Transverse colon (tissue), 4 donors: ENCODE measurements at regions not wholly inside any gene's neighbourhood (a gene's known extent, or its start where the extent isn't known, plus 50 kb on each side); places are given as distances from the start of the nearest gene placed in this dataset.

Experiments used
- DNase-seq: peaks from one replicate; pipeline ENCODE4 v3.0.0-alpha.2; 2019
- H3K27ac ChIP-seq, 4 donors: fragments of 200-600 bp; sonication (generic); 2 replicates each; pipeline ENCODE4 v1.5.1; 2016 to 2018; ENCODE audit warnings: inconsistent platforms in 4 of 4
- H3K27me3 ChIP-seq: fragments of 200-600 bp; sonication (generic); 2 replicates; pipeline ENCODE4 v1.5.1; 2017; ENCODE audit warnings: inconsistent platforms
- H3K36me3 ChIP-seq, 4 donors: fragments of 200-600 bp; sonication (generic); 2 replicates each; pipeline ENCODE4 v1.5.1; 2017 to 2019; ENCODE audit warnings: inconsistent platforms in 4 of 4
- H3K4me1 ChIP-seq, 4 donors: fragments of 200-600 bp; sonication (generic); 2 replicates each; pipeline ENCODE4 v1.5.1; 2017 to 2020; ENCODE audit warnings: inconsistent platforms in 4 of 4
- H3K4me3 ChIP-seq, 4 donors: fragments of 200-600 bp; sonication (generic); 1 replicate in 1 of 4; 2 replicates in 3 of 4; pipeline versions ENCODE4 v1.5.1 to v1.6.1; 2017 to 2019; ENCODE audit warnings: inconsistent platforms in 4 of 4
- H3K9me3 ChIP-seq, 2 donors: fragments of 200-600 bp; sonication (generic); 2 replicates each; pipeline ENCODE4 v1.5.1; 2017 to 2019; ENCODE audit warnings: inconsistent platforms in 2 of 2
- EP300 ChIP-seq: sonication (generic); formaldehyde crosslinking; IDR thresholded peaks from one replicate; pipeline ENCODE4 v1.6.1; 2017; ENCODE audit warnings: antibody characterized with exemption, low read depth
- POLR2A ChIP-seq: fragments of 450-650 bp; IDR thresholded peaks from one replicate; pipeline ENCODE4 v1.6.1; 2016; ENCODE audit warnings: antibody characterized with exemption, mild to moderate bottlenecking, moderate library complexity
- POLR2AphosphoS5 ChIP-seq, 3 donors: sonication (generic); formaldehyde crosslinking; IDR thresholded peaks; one replicate each; pipeline ENCODE4 v1.6.1; 2016; ENCODE audit warnings: antibody characterized with exemption in 3 of 3
- WGBS, 2 donors: methylation state at CpG; one replicate each; pipeline ENCODE4 v1.1.5; 2018; ENCODE audit warnings: low coverage in 1 of 2; 5-methylcytosine and 5-hydroxymethylcytosine counted together
- in situ Hi-C, 4 donors: fragments of 200-750 bp; cut with MboI; loops; one replicate each; pipeline versions ENCODE4 v1.15.0 to v1.15.1; 2017; ENCODE audit warnings: low sequenced_read_pairs in 3 of 4, low pct_ligation_motif_present in 1 of 4, low pct_unique_long_range_greater_than_20kb in 1 of 4
- intact Hi-C: fragments of 100-400 bp; cut with DNase I; formaldehyde crosslinking; loops from one replicate; pipeline ENCODE4 v1.15.1; 2023; ENCODE audit warnings: low total_unique reads
- TF ChIP-seq, protein P1 (sequence below), 5 experiments: fragments of 200-600 bp in 3 of 5; fragments of 450-650 bp in 2 of 5; sonication (generic) in 3 of 5; IDR thresholded peaks; 1 replicate in 2 of 5; 2 replicates in 3 of 5; pipeline ENCODE4 v1.5.1; 2016 to 2017; ENCODE audit warnings: antibody characterized with exemption in 5 of 5, inconsistent platforms in 3 of 5, mild to moderate bottlenecking in 2 of 5, moderate library complexity in 1 of 5

- H3K4me3 ChIP-seq, result no peak overlapping the region
- TF ChIP-seq POLR2AphosphoS5 (IDR thresholded peaks at IDR 0.05), result no peak
- TF ChIP-seq, protein P1, sequence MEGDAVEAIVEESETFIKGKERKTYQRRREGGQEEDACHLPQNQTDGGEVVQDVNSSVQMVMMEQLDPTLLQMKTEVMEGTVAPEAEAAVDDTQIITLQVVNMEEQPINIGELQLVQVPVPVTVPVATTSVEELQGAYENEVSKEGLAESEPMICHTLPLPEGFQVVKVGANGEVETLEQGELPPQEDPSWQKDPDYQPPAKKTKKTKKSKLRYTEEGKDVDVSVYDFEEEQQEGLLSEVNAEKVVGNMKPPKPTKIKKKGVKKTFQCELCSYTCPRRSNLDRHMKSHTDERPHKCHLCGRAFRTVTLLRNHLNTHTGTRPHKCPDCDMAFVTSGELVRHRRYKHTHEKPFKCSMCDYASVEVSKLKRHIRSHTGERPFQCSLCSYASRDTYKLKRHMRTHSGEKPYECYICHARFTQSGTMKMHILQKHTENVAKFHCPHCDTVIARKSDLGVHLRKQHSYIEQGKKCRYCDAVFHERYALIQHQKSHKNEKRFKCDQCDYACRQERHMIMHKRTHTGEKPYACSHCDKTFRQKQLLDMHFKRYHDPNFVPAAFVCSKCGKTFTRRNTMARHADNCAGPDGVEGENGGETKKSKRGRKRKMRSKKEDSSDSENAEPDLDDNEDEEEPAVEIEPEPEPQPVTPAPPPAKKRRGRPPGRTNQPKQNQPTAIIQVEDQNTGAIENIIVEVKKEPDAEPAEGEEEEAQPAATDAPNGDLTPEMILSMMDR (IDR thresholded peaks at IDR 0.05), result no peak
- TF ChIP-seq EP300, result no peak
- TF ChIP-seq POLR2A, result no peak
- intact Hi-C loops, result no loop called here
- 47 to 62% methylated on average over 2 to 3 of the region's 3 CpGs for WGBS, 2 donors
- H3K27ac ChIP-seq, result no peak overlapping the region
- no peaks in the 10 kb centered on the region for H3K9me3 ChIP-seq
- H3K36me3 ChIP-seq, result no peaks in the 10 kb centered on the region
- in situ Hi-C loops, result no loop called here
- no peak for DNase-seq
- no peaks in the 10 kb centered on the region for H3K4me1 ChIP-seq
- no peaks in the 10 kb centered on the region for H3K27me3 ChIP-seq
Observed at GRCh38 chr3:154549391-154549790, 119.4 kb upstream of the GPR149 start.

GRCh38 chr3:154548341-154548740 is 118.4 kb upstream of the GPR149 start:
- in situ Hi-C loops, result no loop called here
- no peaks in the 10 kb centered on the region for H3K27me3 ChIP-seq
- intact Hi-C loops, result no loop called here
- DNase-seq, result no peak
- H3K36me3 ChIP-seq, result no peaks in the 10 kb centered on the region
- no peaks in the 10 kb centered on the region for H3K4me1 ChIP-seq
- H3K27ac ChIP-seq, result no peak overlapping the region
- H3K9me3 ChIP-seq, result no peaks in the 10 kb centered on the region
- 40 to 52% methylated on average over 1 of the region's 1 CpG for WGBS, 2 donors
- TF ChIP-seq POLR2A (no peak), POLR2AphosphoS5 (IDR thresholded peaks at IDR 0.05) (no peak), EP300 (no peak)
- TF ChIP-seq, protein P1 (IDR thresholded peaks at IDR 0.05), result no peak
- H3K4me3 ChIP-seq, result no peak overlapping the region

GRCh38 chr3:154542837-154543236 is 112.8 kb upstream of the GPR149 start:
- H3K27me3 ChIP-seq, result no peaks in the 10 kb centered on the region
- no peak overlapping the region for H3K4me3 ChIP-seq
- DNase-seq, result no peak
- WGBS, 2 donors, result 44 to 60% methylated on average over 3 of the region's 3 CpGs
- intact Hi-C loops, result no loop called here
- no peaks in the 10 kb centered on the region for H3K9me3 ChIP-seq
- no peaks in the 10 kb centered on the region for H3K36me3 ChIP-seq
- H3K4me1 ChIP-seq, result no peaks in the 10 kb centered on the region
- in situ Hi-C loops, result no loop called here
- H3K27ac ChIP-seq, result no peak overlapping the region
- TF ChIP-seq EP300 (no peak), POLR2A (no peak), POLR2AphosphoS5 (IDR thresholded peaks at IDR 0.05) (no peak)
- TF ChIP-seq, protein P1 (IDR thresholded peaks at IDR 0.05), result no peak

DNA sequence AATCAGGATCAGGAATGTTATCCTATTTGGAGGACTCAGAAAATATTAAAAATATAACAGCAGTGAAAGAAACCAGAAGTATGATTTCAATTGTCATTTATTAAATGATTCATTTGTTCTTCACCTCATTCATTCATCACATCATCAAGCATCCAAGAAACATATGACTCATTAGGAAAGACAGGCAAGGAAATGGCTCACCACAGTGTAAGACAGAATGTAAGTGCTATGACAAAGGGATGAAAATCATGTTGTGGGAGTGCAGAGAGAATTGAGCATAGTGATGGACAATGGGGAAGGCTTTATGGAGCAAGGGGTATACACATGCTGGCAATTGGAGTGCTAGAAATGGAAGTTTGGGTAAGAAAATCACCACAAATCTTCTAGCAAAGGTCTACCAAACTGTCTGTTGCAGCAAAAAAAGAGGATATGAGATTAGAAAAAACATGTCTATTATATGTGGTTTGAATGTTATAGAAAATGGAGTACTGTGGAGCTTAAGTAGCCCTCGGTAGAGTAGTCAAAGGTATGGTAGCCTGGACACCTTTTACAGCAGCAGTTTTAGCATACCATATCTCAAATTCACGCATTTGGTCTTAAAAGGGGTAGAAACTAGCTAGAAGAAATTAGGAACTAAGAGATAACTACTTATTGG is 111.1 kb upstream of the GPR149 start:
- no peak for DNase-seq
- H3K27me3 ChIP-seq, result no peaks in the 10 kb centered on the region
- WGBS, 2 donors, result 79 to 83% methylated on average over 2 of the region's 2 CpGs
- H3K27ac ChIP-seq, result no peak overlapping the region
- no peak for TF ChIP-seq POLR2A
- TF ChIP-seq, protein P1 (IDR thresholded peaks at IDR 0.05), result no peak
- TF ChIP-seq POLR2AphosphoS5 (IDR thresholded peaks at IDR 0.05), result no peak
- no peak for TF ChIP-seq EP300
- H3K9me3 ChIP-seq, result no peaks in the 10 kb centered on the region
- H3K36me3 ChIP-seq, result no peaks in the 10 kb centered on the region
- intact Hi-C loops (no loop called here), in situ Hi-C loops (no loop called here)
- H3K4me3 ChIP-seq, result no peak overlapping the region
- no peaks in the 10 kb centered on the region for H3K4me1 ChIP-seq
